ENCODE measurements at regions not wholly inside any gene's neighbourhood (a gene's known extent, or its start where the extent isn't known, plus 50 kb on each side); places are given as distances from the start of the nearest gene placed in this dataset.

DNA sequence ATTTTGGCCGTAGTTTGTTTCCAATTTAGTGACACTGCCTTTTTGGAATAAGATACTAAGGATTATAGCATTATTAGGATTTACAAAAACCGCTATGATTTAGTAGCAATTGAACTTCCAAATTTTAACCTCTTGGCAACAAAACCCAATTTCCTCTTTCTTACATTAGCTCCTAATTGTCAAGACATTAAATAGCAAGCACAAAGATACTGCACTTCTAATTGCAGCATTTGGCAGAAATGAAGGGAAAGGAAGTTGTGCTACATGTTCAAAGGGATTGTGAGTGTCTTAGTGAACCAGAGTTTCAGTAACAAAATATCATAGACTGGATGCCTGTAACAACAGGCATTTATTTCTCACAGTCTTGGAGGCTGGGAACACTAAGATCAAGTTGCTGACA lies 99.9 kb downstream of the NUF2 start:
- TF ChIP-seq, protein P1, sequence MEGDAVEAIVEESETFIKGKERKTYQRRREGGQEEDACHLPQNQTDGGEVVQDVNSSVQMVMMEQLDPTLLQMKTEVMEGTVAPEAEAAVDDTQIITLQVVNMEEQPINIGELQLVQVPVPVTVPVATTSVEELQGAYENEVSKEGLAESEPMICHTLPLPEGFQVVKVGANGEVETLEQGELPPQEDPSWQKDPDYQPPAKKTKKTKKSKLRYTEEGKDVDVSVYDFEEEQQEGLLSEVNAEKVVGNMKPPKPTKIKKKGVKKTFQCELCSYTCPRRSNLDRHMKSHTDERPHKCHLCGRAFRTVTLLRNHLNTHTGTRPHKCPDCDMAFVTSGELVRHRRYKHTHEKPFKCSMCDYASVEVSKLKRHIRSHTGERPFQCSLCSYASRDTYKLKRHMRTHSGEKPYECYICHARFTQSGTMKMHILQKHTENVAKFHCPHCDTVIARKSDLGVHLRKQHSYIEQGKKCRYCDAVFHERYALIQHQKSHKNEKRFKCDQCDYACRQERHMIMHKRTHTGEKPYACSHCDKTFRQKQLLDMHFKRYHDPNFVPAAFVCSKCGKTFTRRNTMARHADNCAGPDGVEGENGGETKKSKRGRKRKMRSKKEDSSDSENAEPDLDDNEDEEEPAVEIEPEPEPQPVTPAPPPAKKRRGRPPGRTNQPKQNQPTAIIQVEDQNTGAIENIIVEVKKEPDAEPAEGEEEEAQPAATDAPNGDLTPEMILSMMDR (IDR thresholded peaks at IDR 0.05) = no peak
- no peak for TF ChIP-seq POLR2A (IDR thresholded peaks at IDR 0.05)
